Ascending aorta (tissue), 2 donors: ENCODE measurements at regions not wholly inside any gene's neighbourhood (a gene's known extent, or its start where the extent isn't known, plus 50 kb on each side); places are given as distances from the start of the nearest gene placed in this dataset.

ENCODE experiments used
- DNase-seq, 2 donors: peaks; one replicate each; pipeline ENCODE4 v3.0.0-alpha.2; 2019; ENCODE audit warnings: low spot score in 2 of 2
- H3K27ac ChIP-seq, 2 donors: fragments of 200-600 bp; sonication (generic); one replicate each; pipeline ENCODE4 v1.5.1; 2016 to 2017; ENCODE audit warnings: mild to moderate bottlenecking in 1 of 2
- H3K27me3 ChIP-seq: fragments of 200-600 bp; sonication (generic); one replicate; pipeline ENCODE4 v1.5.1; 2017
- H3K36me3 ChIP-seq, 2 donors: fragments of 200-600 bp; sonication (generic); one replicate each; pipeline ENCODE4 v1.5.1; 2016
- H3K4me1 ChIP-seq, 2 donors: fragments of 200-600 bp; sonication (generic); one replicate each; pipeline ENCODE4 v1.5.1; 2016 to 2017; ENCODE audit warnings: mild to moderate bottlenecking in 1 of 2
- H3K4me3 ChIP-seq, 2 donors: fragments of 200-600 bp; sonication (generic); one replicate each; pipeline ENCODE4 v1.5.1; 2016 to 2017; ENCODE audit warnings: mild to moderate bottlenecking in 1 of 2
- H3K9me3 ChIP-seq, 2 donors: fragments of 200-600 bp; sonication (generic); one replicate each; pipeline ENCODE4 v1.5.1; 2016
- intact Hi-C: fragments of 100-400 bp; cut with DNase I; formaldehyde crosslinking; loops from one replicate; pipeline ENCODE4 v1.15.1; 2023
- TF ChIP-seq, protein P1 (sequence below), 3 experiments: fragments of 200-600 bp in 2 of 3; fragments of 450-650 bp in 1 of 3; sonication (generic) in 2 of 3; IDR thresholded peaks; one replicate each; pipeline ENCODE4 v1.5.1; 2016 to 2019; ENCODE audit warnings: antibody characterized with exemption in 3 of 3, mild to moderate bottlenecking in 1 of 3, moderate library complexity in 1 of 3

DNA sequence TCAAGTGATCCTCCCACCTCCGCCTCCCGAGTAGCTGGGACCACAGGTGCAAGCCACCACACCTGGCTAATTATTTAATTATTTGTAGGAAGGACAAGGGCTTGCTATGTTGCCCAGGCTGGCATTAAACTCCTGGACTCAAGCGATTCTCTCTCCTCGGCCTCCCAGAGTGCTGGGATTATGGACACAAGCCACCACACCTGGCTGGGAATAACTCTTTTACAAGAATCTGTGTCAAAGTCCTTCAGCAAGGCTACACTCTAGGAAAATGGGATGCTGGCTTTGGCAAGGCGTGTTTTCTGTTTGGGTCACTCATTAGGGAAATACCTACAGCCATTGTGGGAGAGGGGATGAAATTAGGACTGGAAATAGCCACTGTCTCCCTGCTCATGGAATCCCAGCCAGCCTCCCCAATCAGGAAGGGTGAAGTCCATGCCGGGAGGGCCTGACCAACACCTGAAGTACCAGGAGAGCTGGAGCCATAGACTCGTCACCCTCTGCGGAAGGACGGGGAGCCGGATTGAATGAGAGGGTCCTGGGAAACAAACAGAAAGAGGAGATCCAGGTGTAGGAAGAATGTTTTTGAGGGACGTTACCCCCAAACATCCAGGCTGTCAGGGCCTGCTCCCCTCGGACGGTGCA lies 72.2 kb upstream of the MYL10 start:
- intact Hi-C loops = no loop called here
- Histone ChIP-seq H3K9me3 (no peaks in the 10 kb centered on the region), H3K27me3 (no peaks in the 10 kb centered on the region), H3K27ac (no peak overlapping the region), H3K4me3 (no peak overlapping the region), H3K36me3 (no peaks in the 10 kb centered on the region), H3K4me1 (no peaks in the 10 kb centered on the region)
- TF ChIP-seq, protein P1, sequence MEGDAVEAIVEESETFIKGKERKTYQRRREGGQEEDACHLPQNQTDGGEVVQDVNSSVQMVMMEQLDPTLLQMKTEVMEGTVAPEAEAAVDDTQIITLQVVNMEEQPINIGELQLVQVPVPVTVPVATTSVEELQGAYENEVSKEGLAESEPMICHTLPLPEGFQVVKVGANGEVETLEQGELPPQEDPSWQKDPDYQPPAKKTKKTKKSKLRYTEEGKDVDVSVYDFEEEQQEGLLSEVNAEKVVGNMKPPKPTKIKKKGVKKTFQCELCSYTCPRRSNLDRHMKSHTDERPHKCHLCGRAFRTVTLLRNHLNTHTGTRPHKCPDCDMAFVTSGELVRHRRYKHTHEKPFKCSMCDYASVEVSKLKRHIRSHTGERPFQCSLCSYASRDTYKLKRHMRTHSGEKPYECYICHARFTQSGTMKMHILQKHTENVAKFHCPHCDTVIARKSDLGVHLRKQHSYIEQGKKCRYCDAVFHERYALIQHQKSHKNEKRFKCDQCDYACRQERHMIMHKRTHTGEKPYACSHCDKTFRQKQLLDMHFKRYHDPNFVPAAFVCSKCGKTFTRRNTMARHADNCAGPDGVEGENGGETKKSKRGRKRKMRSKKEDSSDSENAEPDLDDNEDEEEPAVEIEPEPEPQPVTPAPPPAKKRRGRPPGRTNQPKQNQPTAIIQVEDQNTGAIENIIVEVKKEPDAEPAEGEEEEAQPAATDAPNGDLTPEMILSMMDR (IDR thresholded peaks at IDR 0.05) = no peak
- DNase-seq = no peak

DNA sequence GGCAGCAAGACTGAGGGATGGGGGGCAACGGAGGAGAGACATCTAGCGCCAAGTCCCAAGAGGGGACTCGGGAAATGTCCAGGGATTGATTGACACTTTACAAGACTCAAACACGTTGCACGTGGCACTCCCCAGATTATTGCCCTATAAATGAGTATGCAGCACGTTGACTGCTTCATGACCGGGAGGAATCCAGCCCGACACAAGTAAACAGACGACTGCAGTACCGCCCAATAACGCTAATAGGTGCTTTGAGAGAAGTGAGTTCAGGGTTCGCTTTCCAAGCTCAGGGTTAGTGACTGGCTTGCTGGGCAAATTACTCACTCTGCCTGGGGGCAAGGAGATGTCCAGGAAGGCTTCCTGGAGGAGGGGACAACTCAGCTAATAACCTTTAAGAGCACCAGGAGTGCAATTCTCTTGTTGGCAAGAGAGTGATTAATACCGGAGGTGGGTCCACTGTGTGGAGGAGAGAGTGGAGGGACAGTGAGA lies 73.3 kb upstream of the MYL10 start:
- Histone ChIP-seq H3K4me3 (no peak overlapping the region), H3K27ac (no peak overlapping the region), H3K4me1 (no peaks in the 10 kb centered on the region), H3K9me3 (no peaks in the 10 kb centered on the region), H3K27me3 (no peaks in the 10 kb centered on the region), H3K36me3 (no peaks in the 10 kb centered on the region)
- TF ChIP-seq, protein P1 (IDR thresholded peaks at IDR 0.05) = no peak
- no peak for DNase-seq
- intact Hi-C loops = no loop called here

DNA sequence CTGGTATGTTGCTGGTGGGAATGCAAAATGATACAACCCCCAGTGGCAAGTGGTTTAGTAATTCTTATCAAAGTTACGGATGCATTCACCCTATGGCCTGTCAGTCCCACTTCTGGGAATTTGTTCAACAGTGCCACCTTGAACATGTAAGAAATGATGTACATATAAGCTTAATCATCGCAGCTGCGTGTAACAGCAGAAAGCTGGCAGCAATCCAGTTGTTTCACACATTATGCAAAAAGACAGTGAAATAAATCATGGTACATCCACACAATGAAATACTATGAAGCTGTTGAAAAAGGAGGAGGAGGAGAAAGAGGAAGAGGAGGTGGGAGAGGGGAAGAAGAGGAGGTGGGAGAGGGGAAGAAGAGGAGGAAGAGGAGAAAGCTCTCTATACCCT lies 76.2 kb upstream of the MYL10 start:
- intact Hi-C loops = no loop called here

DNA sequence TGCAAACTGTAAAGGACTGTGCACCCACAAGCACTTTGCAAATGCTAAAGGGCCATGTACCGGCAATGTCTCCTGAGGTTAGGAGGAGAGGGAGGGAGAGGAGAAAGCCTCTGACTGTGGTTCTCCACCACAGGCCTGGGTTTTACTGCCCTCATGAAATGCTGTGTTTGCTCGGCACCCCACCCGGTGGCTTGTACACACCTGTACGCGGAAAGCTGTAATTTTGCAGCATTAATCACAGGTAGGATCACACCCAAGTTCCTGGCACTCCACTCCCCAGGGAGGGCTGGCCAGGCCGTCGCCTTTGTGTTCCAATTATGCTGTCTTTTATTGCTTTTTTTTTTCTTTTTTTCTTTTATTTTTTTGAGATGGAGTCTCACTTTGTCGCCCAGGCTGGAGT lies 78.5 kb upstream of the MYL10 start:
- TF ChIP-seq, protein P1 (IDR thresholded peaks at IDR 0.05) = no peak
- H3K4me3 ChIP-seq = no peak overlapping the region
- no peaks in the 10 kb centered on the region for H3K27me3 ChIP-seq
- H3K4me1 ChIP-seq = no peaks in the 10 kb centered on the region
- H3K9me3 ChIP-seq = no peaks in the 10 kb centered on the region
- no peak overlapping the region for H3K27ac ChIP-seq
- intact Hi-C loops = no loop called here
- DNase-seq = no peak
- no peaks in the 10 kb centered on the region for H3K36me3 ChIP-seq

More for the DNA sequence above, 76.2 kb upstream of the MYL10 start:
- Histone ChIP-seq H3K27me3 (no peaks in the 10 kb centered on the region), H3K27ac (no peak overlapping the region), H3K4me1 (no peaks in the 10 kb centered on the region), H3K4me3 (no peak overlapping the region), H3K36me3 (no peaks in the 10 kb centered on the region), H3K9me3 (no peaks in the 10 kb centered on the region)
- TF ChIP-seq, protein P1 (IDR thresholded peaks at IDR 0.05) = no peak
- no peak for DNase-seq

DNA sequence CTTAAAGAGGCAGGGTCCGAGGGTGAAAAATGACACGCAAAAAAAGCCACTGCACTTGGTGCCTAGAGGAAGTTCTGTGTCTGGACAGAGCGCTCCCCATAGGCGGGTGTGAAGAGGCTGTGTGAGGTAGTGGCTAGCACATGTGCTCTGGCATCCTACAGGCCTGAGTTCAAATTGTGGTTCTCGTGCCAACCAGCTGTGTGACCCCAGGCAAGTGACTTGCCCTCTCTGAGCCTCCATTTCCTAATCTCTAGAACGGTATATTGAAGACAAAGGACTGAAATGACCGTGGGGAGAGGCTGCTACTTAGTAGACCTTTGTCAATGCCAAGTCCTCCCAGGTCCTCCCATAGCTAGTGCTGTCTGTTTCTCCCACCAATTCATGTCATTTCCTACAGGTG lies 79.1 kb upstream of the MYL10 start:
- TF ChIP-seq, protein P1 (IDR thresholded peaks at IDR 0.05) = no peak
- intact Hi-C loops = no loop called here

DNA sequence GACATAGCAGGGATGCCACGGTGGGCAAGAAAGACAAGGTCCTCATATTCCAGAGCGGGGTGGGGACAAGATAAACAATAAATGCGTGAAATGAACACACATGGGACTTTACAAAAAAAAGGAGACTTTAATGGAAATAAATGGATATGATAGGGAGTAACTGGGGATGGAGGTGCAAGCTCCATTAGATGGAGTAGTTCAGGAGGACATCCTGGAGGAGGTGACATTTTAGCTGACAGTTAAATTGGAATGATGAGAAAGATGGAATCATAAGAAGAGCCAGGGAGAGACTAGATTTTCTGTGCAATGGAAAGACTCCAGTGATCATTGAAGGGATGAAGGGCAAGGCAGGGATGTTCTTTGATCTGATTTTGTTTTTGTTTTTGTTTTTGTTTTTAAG lies 83.6 kb upstream of the MYL10 start:
- H3K9me3 ChIP-seq = no peaks in the 10 kb centered on the region
- no peaks in the 10 kb centered on the region for H3K4me1 ChIP-seq
- H3K27ac ChIP-seq = no peak overlapping the region
- H3K36me3 ChIP-seq = no peaks in the 10 kb centered on the region
- intact Hi-C loops = no loop called here
- TF ChIP-seq, protein P1 (IDR thresholded peaks at IDR 0.05) = no peak
- no peak overlapping the region for H3K4me3 ChIP-seq
- DNase-seq = no peak
- H3K27me3 ChIP-seq = no peaks in the 10 kb centered on the region

More for the DNA sequence above, 79.1 kb upstream of the MYL10 start:
- no peaks in the 10 kb centered on the region for H3K9me3 ChIP-seq
- no peaks in the 10 kb centered on the region for H3K36me3 ChIP-seq
- DNase-seq = no peak
- no peaks in the 10 kb centered on the region for H3K4me1 ChIP-seq
- H3K27me3 ChIP-seq = no peaks in the 10 kb centered on the region
- no peak overlapping the region for H3K27ac ChIP-seq
- H3K4me3 ChIP-seq = no peak overlapping the region
